GM18520 (cell line): ENCODE measurements at regions not wholly inside any gene's neighbourhood (a gene's known extent, or its start where the extent isn't known, plus 50 kb on each side); places are given as distances from the start of the nearest gene placed in this dataset.
"Not testable (repeated sequence)": the region's sequence is repeated elsewhere in the genome, so short reads cannot be mapped to it uniquely, and the experiment has no call there.

Experiments used
- ATAC-seq: cut with Tn5 transposase; IDR thresholded peaks from one replicate; pipeline ENCODE4 v1.9.1; 2021; ENCODE audit not compliant: unreplicated experiment

DNA sequence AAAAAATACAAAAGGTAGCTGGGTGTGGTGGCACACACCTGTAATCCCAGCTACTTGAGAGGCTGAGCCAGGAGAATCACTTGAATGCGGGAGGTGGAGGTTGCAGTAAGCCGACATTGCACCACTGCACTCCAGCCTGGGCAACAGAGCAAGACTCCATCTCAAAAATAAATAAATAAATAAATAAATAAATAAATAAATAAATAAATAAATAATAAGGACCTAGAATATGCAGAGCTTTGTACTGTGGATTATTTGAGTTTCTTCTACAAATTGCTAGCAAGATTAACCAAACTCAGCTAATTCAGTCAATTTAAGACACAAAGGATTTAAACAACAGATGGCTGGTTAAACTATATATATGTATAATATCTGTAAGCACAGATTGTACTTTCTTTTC lies 322.5 kb upstream of the ARPP21 start:
- not testable (repeated sequence) for ATAC-seq

DNA sequence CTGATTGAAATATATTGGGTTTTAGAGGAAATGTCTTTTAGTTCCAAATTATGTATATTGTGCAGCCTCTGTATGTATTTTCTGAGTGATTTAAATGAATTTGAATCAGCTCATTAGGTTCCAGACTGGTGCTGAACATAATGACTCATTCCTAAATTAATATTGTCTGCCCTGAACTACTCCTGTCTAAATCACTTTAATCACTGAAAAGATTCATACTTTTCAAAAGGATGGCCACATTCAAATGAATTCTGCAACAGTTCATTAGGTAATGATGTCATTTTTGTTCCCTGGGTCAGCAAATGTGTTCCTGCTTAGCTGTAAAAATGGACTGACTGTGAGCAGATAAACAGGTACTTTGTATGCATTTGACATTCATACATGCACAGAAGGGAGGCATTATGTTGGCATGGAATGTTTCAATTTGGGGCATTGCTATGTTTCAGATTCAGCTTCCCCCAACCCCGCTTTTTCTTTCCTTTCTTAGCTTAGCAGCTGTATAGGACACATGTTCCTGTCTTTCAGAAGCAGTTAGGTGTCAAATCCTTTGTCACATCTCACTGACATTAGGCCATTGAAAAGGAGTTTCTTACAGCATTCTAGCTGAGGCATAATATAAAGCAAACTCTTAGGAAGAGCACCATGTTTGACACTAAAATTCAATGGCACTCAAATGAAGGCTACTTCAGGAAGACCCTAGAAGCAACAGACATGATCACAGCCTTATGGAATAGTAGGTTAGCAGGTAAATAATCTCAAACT lies 318.5 kb upstream of the ARPP21 start:
- no peak for ATAC-seq

DNA sequence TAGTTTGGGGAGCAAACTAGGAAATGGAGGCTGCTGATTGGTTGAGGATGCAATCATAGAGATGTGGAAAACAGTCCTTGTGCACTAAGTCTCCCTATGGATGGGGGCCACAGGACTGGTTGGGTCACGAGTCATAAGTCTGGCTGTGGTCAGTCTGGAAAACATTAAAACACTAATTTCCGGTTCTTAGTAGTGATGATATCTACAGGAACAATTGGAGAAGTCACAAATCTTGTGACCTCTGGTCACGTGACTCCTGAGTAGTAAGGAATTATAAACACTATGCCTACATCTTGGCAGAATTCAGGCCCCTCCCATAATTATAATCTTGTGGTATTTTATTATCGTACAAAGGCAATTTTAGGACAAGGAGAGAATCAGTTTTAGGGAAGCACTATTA lies 317.3 kb upstream of the ARPP21 start:
- no peak for ATAC-seq

DNA sequence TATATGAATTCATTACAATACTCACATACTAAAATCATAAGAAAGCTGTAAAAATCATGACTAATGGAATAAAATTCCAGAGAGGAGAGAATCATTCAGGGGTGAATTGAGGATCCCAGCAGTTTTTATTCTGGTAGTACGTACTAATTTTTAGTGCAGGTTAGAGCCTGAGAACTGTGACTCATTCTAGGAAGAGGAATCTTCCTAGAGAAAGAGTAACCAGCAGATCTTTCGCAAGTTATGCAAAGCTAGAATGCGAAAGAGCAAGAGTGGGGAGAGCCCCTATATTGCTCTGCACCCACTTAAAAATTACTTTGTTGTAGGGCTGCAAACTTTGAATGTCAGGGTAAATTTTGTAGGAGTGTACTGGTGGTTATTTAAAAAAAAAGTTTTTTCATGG lies 303.6 kb upstream of the ARPP21 start:
- no peak for ATAC-seq

DNA sequence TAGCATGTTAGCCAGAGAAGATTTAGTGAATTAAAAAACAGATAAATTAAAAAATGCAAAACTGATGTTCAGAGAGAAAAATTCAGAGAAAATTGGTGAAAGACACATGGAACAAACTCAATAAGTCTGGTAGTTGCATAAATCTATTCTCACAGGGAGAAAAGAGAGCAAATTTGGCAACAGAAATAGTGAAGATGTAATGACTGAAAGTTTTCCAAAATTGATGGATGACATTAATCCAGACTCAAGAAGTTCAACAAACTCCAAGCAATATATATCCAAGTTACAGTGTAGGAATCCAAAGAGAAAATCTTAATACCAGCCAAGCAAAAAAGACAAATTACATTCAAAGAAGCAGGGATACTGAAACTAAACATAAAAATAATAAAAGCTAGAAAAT lies 302.7 kb upstream of the ARPP21 start:
- ATAC-seq, result no peak

DNA sequence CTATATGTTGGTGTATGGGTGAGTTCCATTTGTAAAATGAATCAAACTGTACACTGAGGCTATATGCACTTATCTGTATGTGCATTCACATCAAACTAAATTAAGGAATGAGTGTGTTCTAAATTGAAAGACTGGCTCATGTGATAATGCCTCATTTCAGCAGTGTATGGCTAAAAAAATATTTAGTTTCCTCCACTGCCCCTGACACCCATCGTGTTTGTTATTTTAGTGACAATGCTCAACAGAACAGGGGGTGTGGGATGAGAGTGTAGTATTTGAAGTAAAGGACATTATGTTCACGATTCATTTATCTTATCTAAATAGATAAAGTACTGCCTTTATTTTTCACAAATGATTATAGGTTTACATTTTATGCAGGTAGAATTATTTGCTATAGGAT lies 301.1 kb upstream of the ARPP21 start:
- no peak for ATAC-seq

DNA sequence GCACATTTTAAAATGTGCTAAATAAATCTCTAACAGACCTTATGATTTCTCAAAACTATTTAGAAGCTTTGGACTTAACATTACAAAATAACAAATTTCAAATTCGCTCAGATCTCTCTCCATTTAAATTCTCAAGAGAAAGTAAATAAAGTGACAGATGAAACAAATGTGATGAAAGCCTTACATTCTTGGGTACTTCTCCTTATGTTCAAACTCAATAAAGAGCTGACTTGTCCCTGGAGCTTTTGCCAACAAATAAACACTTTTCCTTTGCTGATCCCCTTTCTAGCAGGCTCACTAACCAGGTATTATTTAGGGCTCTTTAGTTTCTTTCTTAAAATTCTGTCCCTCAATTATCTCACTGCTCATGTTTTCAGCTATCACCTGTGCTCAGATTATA lies 259.1 kb upstream of the ARPP21 start:
- no peak for ATAC-seq

DNA sequence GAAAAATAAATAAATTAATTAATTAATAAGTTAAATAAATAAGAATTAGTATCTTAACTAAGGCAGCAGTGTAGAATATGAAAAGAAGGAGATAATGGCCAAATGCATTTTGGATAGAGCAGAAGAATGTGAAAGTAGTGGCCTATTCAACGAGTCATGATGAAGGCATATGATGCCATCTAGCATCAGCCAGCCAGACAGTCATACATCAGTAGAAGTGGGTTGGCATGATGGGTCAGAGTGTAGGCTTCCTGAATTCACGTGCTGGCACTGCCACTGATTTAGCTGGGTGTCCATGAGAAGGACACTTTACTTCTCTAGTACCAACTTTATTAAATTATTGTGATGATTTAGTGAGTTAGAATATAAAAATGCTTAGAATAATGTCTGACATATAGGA lies 256.1 kb upstream of the ARPP21 start:
- no peak for ATAC-seq

DNA sequence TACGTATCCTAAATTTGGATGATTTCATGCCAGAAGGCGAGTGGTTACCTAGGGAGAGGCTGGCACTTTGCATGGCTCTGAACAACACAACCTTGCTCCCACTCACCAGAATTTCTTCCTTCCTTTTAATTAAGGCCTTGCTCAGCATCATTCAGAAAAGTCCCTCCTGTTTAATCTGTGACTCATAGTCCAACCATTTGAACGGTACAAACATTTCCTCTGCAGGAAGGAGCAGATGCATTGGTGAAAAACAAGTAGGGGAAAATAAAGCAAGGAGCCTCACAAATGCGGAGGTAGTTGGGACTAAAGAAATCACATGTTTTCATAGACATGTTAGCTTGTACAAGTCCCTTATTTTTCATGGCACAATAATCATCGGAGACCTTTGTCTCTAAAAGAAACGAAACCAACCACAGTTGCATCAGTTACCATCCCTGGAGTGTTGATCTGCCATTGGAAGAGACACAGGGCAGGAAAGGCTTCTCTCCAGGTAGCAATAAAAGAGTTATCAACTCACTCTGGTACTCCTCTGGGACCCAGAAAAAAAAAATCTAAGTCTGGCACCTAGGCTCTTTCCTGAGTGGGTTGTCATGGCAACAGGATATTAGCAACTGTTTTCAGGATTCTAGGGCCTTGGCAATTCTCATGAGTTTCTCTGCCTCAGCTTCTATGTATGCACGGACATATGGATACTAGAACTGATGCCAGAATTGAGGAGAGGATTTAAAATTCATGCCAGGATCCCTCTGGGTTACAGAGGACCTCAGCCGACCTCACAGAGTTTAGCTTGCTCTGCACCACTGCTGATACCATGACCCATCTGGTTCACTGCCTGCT lies 255.4 kb upstream of the ARPP21 start:
- ATAC-seq, result no peak

DNA sequence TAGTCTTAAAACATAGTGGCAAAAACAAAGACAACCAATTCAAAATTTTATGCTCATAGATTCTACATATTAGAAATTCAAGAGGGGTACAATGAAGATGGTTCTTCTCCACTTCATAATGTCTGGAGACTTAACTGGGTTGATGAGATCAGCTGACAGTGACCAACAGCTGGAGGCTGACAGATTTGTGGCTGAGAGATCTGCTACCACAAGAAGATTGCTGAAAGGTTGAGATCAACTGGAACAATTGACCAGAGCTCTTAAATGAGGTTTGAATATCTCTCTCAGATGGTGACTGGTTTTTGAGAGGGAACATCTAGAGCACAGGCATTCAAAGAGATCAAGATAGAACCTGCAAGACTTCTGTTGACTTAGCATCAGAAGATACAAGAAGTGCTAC lies 254.1 kb upstream of the ARPP21 start:
- no peak for ATAC-seq

DNA sequence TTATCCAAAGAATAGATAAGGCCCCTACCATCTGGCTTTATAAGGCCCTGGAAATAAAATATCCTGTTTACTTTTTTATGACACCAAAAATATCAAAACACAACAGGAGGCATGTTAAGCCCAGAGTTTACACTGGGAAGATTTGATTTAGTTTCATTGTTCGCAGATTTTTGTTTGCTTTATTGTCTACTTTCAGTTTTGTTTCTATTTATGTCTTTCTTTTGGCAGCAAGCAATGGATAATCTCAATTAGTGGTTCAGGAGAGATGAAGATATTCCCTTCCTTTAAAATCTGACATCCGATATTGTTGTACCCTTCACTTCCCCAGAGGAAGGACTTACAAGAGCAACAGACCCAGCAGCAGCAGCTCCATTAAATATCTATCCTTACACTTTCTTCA lies 249.4 kb upstream of the ARPP21 start:
- no peak for ATAC-seq

DNA sequence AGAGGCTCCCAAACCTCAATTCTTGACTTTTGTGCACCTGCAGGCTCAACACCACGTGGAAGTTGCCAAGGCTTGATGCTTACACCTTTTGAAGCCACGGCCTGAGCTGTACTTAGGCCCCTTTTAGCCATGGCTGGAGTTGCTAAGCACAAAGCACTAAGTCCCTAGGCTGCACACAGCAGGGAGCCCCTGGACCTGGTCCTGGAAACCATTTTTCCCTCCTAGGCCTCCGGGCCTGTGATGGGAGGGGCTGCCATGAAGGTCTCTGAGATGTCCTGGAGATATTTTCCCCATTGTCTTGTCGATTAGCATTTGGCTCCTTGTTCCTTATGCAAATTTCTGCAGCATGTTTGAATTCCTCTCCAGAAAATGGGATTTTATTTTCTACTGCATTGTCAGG lies 247.1 kb upstream of the ARPP21 start:
- no peak for ATAC-seq

DNA sequence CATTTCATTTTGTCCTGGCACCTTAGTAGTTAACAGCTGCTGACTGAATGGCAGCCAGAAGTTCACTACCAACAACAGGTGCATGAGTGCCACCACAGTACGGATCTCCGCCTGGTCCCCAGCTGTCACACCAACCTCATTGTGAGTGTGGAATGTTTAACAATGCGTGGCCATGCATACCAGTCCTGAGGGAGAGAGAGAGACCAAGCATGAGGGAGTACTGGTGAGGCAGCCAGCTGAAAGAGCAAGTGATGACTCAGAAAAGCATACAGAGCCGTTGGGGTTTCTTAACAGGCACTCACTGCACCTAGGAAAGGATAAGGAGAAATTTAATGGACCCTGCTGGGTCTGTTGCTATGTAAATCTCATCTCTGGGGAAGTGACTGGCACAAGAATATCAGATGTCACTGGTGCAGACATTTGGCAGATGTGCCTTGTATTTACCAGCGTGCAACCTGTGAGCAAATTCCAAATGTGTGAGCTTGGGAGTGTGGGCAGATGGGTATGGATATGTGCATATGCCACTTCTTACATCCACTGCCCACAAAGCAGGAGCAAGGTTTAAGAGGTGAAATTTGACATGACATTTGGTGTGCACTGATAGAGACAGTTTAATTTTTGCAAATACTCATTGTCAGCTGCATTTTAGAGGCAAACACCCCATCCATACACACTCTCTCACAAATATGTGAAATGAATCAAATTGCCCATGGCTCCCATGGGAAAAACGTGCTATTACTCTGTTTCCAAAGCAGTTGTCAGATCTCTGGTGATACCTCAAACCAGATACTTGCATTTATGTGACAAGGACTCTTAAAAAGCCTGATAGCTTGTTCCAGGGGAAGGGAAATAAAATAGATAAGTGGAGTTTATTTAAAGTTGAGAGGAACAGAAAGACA lies 245.2 kb upstream of the ARPP21 start:
- no peak for ATAC-seq

DNA sequence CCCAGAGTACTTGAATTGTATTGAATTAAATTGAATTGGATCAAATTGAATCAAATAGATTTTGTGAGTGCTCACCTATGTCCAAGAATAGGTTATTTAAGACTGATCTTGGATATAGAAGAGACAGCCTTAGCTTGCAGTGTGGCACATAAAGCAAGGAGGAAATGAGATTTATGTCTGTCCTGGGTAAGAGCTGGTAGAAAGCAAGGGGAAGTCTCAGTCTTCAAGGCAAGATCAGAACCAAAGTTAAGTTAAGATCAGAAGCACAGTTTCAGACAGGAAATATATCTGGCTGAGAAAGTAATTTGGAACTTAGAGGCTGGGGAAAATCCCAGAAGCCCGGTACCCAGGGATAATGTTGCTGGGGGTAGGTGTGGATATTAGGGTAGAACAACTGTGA lies 244.4 kb upstream of the ARPP21 start:
- no peak for ATAC-seq

DNA sequence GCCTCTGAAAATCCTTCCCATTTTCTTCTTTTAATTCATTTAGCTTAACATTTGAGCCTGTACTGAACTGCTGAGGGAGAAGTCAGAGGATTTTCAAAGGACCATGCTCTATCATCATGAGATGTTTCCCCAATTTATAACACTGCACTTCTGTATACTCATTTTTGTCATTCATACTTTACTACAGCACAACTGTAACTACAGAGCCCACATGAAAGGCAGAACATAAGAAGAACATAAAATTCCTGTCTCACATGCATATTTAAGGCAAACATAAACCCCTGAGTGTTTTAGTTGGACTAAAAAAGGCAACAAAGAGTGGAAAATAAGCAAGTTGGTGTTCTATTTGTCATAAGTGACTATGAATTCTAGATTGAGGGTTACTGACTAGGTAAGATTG lies 237.7 kb upstream of the ARPP21 start:
- no peak for ATAC-seq

DNA sequence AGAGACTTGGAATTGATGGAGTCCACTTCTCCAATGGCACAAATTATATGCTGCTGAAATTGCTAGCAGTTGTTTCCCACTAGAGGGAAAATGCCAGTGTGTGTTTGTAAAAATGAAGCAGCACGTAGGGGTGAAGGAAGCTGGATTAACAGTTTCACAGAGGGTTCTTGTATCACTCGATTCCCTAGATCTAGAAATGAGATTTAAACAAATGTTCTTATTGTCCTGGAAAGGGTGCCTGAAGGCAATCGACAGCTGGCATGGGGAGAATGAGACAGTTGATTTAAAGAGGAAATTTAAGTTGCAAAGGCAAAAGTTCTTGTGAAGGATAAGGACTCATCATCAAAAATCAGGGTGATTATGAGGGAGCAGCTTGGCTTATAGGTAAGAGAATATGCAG lies 234.8 kb upstream of the ARPP21 start:
- ATAC-seq, result no peak

DNA sequence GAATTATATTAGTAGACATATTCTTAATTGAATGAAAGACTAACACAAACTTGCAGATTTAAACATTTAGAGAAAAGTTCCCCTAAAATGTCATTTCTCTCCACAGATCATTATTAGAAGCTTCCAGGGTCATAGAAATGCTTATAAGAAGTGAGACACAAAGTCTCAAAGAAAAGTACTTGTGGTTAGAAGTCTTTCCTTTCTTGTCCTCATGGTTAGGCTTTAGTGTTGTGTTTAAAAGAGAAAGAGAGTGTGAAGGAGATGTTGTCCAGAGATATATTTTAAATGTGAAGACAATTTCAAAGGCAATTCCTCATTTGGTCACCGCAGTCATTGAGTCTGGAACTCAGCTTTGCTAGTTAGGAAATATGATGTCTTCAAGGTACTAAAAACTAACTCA lies 230.4 kb upstream of the ARPP21 start:
- no peak for ATAC-seq

DNA sequence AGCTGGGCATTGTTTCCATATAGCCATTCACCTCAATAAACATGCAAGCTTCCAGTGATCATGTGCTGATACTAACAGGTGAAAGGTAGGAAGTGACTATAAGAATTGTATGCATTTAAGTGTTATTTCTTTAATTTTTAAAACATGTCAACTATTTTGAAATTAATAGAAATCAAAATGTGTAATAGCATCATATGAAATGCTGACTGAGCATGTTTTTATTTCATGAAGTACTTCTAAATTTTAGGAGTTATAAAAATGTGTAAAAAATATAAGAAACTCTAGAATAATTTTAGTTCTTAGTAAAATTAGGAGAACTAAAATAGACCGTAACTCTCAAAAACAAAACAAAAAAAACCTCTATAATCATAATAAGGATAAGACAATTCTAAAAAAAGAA lies 229.3 kb upstream of the ARPP21 start:
- no peak for ATAC-seq

DNA sequence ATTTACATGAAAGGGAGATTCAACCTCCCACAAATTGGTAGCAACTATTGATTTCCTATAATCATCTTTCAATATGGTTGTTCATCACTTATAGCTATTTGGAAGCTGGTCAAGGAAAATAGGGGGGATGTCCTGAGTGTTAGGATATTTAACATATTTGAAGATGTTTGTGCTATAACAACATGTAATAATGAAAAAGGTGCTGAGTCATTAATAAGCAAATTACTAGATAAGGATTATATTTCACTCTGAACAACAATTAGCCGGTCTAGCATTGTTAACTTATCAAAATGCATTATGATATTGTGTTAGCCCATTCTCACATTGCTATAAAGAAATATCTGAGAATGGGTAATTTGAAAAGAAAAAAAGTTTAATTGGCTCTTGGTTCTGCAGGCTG lies 225.8 kb upstream of the ARPP21 start:
- no peak for ATAC-seq

DNA sequence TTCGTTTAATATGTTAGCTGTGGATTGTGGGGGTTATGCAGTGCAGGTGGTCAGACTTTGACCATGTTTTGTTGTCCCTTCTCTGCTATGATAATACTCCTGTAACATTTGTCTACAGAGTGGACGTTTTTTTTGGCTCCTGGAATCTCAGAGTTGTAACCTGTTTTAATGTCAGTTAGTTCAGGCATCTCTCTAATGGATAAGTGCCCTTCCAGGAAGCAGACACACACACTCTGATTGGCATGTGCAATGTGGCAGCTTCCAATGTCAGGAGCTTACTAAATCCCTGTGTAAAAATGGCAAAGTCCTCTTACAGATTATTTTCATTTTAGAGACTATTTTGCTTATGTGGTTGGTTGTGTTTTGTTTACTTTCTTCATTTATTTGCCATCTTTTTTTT lies 222.2 kb upstream of the ARPP21 start:
- ATAC-seq, result no peak

DNA sequence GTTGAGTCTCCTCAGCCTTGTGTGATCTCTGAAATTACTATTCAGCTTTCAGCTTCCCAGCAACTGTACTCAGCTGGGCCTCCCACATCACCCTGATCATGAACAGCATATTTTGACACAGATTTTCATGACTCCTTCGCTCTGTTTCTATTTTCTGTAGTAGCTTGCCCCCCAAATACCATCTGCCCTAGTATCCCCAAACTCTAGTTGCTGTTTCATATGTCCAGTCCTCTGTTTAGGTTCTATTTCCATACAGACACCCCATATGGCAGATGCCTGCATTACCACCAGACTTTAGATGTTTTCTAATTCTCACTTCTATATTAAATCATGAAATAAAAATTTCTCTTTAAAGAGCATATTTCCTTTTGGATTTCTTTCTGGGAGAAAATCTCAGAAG lies 217.2 kb upstream of the ARPP21 start:
- no peak for ATAC-seq
